GM13977 (cell line): ENCODE measurements at regions not wholly inside any gene's neighbourhood (a gene's known extent, or its start where the extent isn't known, plus 50 kb on each side); places are given as distances from the start of the nearest gene placed in this dataset.

Experiments used
- DNase-seq: peaks from one replicate; pipeline ENCODE4 v3.0.0; 2012; ENCODE audit warnings: low spot score
- in situ Hi-C: fragments of 300-500 bp; cut with MboI; formaldehyde crosslinking; loops from one replicate; pipeline ENCODE4 v1.12.0; 2022; ENCODE audit warnings: low sequenced_read_pairs, low pct_unique_long_range_greater_than_20kb, mixed read lengths, inconsistent platforms; ENCODE audit not compliant: unreplicated experiment
- TF ChIP-seq, protein P1 (sequence below): IDR thresholded peaks from 2 replicates; pipeline ENCODE4 v1.5.1; 2012; ENCODE audit warnings: mild to moderate bottlenecking, control low read depth; ENCODE audit not compliant: insufficient read depth; ENCODE audit errors: extremely low read depth, missing control alignments

DNA sequence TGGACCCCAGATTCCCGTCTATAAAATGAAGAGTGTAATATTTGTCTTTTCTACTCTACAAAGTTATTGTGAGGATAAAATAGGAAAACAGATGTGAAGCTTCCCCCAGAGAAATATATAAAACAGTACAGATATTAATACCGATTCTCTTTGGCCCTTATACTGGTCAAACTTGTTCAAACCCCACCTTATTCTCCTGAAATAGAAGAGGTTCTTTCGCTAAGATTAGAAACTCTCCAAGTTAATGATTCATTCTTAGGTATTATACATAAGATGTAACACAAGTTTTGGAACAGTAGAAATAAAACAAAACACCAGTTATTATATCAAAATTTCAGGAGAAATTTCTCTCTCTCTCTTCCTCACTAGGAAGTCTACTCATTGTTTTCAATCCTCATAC, 852.4 kb upstream of the ADAMTS5 start:
- TF ChIP-seq, protein P1, sequence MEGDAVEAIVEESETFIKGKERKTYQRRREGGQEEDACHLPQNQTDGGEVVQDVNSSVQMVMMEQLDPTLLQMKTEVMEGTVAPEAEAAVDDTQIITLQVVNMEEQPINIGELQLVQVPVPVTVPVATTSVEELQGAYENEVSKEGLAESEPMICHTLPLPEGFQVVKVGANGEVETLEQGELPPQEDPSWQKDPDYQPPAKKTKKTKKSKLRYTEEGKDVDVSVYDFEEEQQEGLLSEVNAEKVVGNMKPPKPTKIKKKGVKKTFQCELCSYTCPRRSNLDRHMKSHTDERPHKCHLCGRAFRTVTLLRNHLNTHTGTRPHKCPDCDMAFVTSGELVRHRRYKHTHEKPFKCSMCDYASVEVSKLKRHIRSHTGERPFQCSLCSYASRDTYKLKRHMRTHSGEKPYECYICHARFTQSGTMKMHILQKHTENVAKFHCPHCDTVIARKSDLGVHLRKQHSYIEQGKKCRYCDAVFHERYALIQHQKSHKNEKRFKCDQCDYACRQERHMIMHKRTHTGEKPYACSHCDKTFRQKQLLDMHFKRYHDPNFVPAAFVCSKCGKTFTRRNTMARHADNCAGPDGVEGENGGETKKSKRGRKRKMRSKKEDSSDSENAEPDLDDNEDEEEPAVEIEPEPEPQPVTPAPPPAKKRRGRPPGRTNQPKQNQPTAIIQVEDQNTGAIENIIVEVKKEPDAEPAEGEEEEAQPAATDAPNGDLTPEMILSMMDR, result no peak
- DNase-seq, result no peak
- in situ Hi-C loops, result no loop called here

DNA sequence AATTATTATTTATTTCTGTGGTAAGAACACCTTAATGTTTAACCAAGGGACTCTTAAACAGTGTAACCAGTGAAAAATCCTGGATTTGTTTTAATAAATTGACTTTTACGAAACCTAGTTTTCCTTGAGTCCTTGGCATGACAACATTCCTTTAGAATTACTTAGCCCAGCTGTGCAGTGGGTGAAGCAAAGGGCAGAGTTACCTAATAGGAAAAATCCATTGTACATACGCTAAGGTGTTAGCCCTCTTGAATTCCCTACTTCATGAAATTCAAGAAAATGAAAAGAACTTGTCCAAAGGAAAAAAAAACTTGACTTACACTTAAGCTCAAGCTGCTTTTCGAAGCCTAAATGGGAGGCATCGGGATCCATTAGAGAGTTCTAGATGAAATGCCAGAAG, 852.0 kb upstream of the ADAMTS5 start:
- in situ Hi-C loops, result no loop called here
- no peak for DNase-seq
- TF ChIP-seq, protein P1, result no peak

DNA sequence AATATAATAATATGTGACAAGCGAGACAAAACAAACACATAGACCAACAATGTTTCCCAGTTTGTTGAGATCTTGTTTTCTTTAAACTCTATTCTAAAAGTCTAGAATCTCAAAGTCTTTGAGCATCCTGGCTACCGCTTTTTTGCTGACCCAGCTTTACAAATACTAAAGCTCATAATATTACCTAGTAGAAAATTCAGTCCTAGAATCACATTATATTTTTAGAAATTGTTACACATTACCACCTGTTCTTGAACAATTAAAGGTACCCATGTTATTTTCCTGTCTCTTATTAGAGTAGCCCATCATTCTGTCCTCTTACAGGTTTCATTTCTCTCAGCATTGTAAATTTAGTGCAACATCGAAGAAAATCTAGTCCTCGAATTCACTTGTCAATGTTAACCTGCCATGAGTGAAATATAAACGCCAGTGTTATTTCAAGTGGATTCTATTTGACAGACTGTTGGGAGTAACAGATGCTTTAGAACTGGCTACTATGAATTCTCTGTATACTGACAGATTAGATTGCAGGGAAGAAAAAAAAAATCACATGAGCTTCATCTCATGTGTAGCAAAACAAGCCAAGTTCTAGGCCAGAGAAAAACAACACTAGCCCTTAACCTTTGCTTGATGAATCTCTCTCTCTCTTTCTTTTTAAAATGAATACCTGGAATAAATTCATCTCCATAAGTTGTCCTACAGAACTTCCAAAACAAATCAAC, 851.2 kb upstream of the ADAMTS5 start:
- TF ChIP-seq, protein P1, result no peak
- DNase-seq, result no peak
- in situ Hi-C loops, result no loop called here

DNA sequence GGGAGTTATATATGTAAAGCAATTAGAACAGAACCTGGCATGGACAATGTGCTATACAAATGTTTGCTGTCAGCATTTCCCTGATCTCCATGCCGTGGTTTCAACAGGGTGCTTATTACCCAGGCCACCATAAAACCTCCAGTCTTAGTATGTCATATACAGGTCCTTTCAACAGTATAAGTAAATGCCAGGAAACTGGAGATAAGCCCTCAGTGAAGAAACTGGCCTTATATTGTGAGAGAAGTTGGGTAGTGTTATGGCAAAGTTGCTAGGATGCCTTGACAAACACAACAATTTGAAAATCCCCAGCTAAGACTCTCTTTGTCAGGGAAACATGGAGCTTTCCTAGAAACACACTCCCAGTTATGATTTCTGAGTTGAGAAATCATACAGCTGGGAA, 850.2 kb upstream of the ADAMTS5 start:
- in situ Hi-C loops, result no loop called here
- TF ChIP-seq, protein P1, result no peak

DNA sequence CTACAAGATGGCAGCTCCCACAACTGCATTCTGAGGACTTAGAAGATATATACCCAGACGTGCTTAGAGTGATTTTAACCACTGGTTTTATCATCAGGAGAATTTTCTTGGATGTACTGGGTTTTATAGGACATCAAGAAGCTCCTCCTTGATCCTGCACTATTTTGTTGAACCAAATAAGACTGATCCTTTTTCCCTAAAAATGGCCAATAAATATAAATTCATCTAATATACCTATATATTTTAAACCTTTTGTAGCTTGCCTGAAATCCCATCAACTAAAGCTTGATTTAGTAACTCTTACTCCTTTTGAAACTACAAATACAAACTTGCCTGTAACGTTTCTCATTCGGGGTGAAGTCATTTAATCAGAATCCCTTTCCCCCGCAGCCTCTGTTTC, 849.4 kb upstream of the ADAMTS5 start:
- DNase-seq, result no peak
- in situ Hi-C loops, result no loop called here
- TF ChIP-seq, protein P1, result no peak

More for the DNA sequence above, 850.2 kb upstream of the ADAMTS5 start:
- no peak for DNase-seq

DNA sequence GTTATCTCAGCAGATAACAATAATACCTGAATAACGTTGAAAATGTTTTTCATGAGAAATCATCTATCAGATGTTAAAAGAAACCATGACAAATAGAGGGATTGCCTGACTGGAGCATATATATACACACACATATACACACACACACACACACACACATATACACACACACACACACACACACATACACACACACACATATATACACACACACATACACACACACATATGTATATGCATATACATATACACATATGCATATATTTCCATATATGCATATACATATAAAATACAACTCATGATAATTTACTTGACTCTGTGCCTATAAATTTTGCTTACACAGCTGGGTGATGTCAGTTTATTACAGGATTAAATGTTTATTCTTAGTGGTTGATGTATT, 847.3 kb upstream of the ADAMTS5 start:
- TF ChIP-seq, protein P1, result no peak
- in situ Hi-C loops, result no loop called here
- DNase-seq, result no peak

DNA sequence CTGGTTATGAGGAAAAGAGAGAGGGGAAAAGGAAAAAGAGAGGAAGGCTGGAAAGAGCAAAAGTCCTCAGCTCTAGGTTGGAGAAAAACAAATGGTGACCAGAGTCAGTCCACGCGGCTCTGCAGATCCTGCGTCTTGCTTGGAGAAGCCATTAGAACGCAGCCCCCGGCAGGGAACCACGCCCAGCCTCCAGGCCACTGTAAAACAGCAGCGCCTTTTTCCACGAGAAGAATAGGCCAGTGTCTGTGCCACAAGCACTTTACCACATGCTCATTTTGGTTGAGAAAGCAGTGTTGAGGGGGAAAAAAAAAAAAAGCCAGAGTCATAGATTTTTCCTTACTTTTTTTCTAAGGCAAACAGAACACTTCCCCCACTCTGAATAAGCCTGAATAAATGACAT, 846.9 kb upstream of the ADAMTS5 start:
- no peak for DNase-seq
- in situ Hi-C loops, result no loop called here
- TF ChIP-seq, protein P1, result no peak
